Activated T-helper 1 cell treated with anti-CD3 and anti-CD28 coated beads, Interleukin-12 subunit alpha, Interleukin-12 subunit beta, Interleukin-2, Interleukin-4 antibody, amounts not matched to agents 30 ng/mL and 10 ng/mL and 1 ng/mL, durations not matched to agents 14 hours and 24 hours and 36 hours (primary cell): ENCODE measurements at regions not wholly inside any gene's neighbourhood (a gene's known extent, or its start where the extent isn't known, plus 50 kb on each side); places are given as distances from the start of the nearest gene placed in this dataset.

Source experiments
- DNase-seq: peaks from one replicate; pipeline ENCODE4 v3.0.0; 2021; ENCODE audit warnings: low spot score
- H3K27ac Mint-ChIP-seq: one replicate; pipeline ENCODE4 v1.8.0; 2021; ENCODE audit warnings: mild to moderate bottlenecking, mixed read lengths
- H3K27me3 Mint-ChIP-seq: one replicate; pipeline ENCODE4 v1.8.0; 2022; ENCODE audit warnings: mild to moderate bottlenecking, moderate library complexity, mixed read lengths; ENCODE audit not compliant: insufficient read depth
- H3K36me3 Mint-ChIP-seq: one replicate; pipeline ENCODE4 v1.8.0; 2021; ENCODE audit warnings: low read depth, mixed read lengths
- H3K4me1 Mint-ChIP-seq: one replicate; pipeline ENCODE4 v1.8.0; 2021; ENCODE audit warnings: low read depth, mixed read lengths
- H3K4me3 Mint-ChIP-seq: one replicate; pipeline ENCODE4 v1.8.0; 2021; ENCODE audit warnings: mild to moderate bottlenecking, moderate library complexity, mixed read lengths
- H3K9me3 Mint-ChIP-seq: one replicate; pipeline ENCODE4 v1.8.0; 2021; ENCODE audit warnings: mixed read lengths
- intact Hi-C: fragments of 100-400 bp; cut with micrococcal nuclease; formaldehyde crosslinking; loops from one replicate; pipeline ENCODE4 v1.15.1; 2024

DNA sequence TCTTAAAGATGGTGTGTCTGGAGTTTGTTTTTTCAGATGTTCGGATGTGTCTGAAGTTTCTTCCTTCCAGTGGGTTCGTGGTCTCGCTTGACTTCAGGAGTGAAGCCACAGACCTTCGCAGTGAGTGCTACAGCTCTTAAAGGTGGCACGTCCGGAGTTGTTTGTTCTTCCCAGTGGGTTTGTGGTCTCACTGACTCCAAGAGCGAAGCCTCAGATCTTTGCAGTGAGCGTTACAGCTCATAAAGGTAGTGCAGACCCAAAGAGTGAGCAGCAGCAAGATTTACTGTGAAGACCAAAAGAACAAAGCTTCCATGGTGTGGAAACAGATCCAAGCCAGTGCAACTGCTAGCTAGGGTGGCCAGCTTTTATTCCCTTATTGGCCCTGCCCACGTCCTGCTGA lies 1430.4 kb upstream of the B3GALT2 start:
- Mint-ChIP-seq H3K27me3 (no peaks in the 10 kb centered on the region), H3K9me3 (no peaks in the 10 kb centered on the region), H3K4me3 (no peak overlapping the region), H3K4me1 (no peaks in the 10 kb centered on the region), H3K36me3 (no peaks in the 10 kb centered on the region), H3K27ac (no peak overlapping the region)
- intact Hi-C loops: no loop called here
- no peak for DNase-seq

DNA sequence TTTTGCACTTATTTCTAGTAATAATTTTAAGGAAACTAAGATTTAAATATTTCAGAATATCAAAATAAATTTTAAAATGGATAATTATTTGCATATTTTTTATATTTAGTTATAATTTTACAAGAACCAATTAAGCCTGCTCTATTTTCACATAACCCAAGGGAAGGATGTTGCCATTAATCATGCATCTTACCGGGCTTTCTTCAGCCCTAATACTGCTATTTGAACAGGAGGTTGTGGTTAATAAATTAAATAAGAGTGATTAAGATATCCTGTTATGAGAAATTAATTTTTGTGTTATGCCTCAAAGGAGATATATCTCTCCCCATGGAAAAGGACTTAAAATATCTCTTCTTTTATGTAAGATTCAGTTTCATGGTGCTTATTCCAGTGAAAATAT lies 1415.8 kb upstream of the B3GALT2 start:
- Mint-ChIP-seq H3K9me3 (no peaks in the 10 kb centered on the region), H3K4me3 (no peak overlapping the region), H3K27me3 (no peaks in the 10 kb centered on the region), H3K36me3 (no peaks in the 10 kb centered on the region), H3K4me1 (no peaks in the 10 kb centered on the region), H3K27ac (no peak overlapping the region)
- intact Hi-C loops: no loop called here
- DNase-seq: no peak

DNA sequence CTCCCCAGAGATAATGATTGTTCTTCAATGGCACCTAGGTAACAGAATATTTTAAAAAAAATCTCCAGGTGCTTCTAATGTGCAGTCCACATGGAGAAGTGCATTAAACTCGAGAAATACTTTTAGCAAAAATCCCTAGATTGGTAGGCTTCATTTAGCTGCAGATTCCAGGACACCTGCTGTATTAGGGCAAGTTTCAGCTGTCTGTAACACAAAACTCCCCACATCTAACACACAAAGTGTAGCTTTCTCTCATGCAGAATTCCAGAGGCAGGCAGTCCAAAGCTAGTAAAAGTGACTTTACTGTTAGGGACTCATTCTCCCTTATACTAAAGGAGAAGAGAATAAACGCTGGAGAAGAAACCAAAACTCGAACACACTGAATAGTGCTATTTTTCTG lies 1414.3 kb upstream of the B3GALT2 start:
- intact Hi-C loops: no loop called here
- Mint-ChIP-seq H3K36me3 (no peaks in the 10 kb centered on the region), H3K4me1 (no peaks in the 10 kb centered on the region), H3K27ac (no peak overlapping the region), H3K4me3 (no peak overlapping the region), H3K27me3 (no peaks in the 10 kb centered on the region), H3K9me3 (no peaks in the 10 kb centered on the region)
- DNase-seq: no peak

- Mint-ChIP-seq H3K9me3 (no peaks in the 10 kb centered on the region), H3K27me3 (no peaks in the 10 kb centered on the region), H3K4me3 (no peak overlapping the region), H3K4me1 (no peaks in the 10 kb centered on the region), H3K27ac (no peak overlapping the region), H3K36me3 (no peaks in the 10 kb centered on the region)
- intact Hi-C loops: no loop called here
- no peak for DNase-seq
Measured at GRCh38 chr1:194598098-194598497, 1411.7 kb upstream of the B3GALT2 start.

DNA sequence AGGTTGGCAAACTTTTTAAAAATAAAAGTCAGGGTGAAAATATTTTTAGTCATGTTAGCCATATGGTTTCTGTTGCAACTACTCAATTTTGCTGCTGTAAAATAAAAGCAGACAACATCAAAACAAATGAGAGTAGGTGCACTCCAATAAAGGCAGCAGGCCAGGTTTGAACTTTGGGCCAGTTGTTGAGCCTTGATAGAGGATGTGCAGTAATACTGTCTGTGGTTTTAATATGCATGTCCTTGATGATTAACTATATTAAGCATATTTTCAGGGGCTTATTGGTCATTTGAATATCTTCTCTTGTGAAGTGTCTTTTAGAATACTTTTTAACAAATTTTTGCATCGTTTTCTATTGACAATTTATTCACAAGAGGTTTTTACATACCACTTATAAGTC lies 1399.9 kb upstream of the B3GALT2 start:
- no peak overlapping the region for H3K27ac Mint-ChIP-seq
- no peaks in the 10 kb centered on the region for H3K36me3 Mint-ChIP-seq
- H3K4me1 Mint-ChIP-seq: no peaks in the 10 kb centered on the region
- H3K9me3 Mint-ChIP-seq: no peaks in the 10 kb centered on the region
- H3K27me3 Mint-ChIP-seq: no peaks in the 10 kb centered on the region
- intact Hi-C loops: no loop called here
- no peak overlapping the region for H3K4me3 Mint-ChIP-seq
- DNase-seq: no peak

- no peak overlapping the region for H3K4me3 Mint-ChIP-seq
- intact Hi-C loops: no loop called here
- no peak for DNase-seq
- H3K27ac Mint-ChIP-seq: no peak overlapping the region
- H3K4me1 Mint-ChIP-seq: no peaks in the 10 kb centered on the region
- H3K36me3 Mint-ChIP-seq: no peaks in the 10 kb centered on the region
- no peaks in the 10 kb centered on the region for H3K27me3 Mint-ChIP-seq
- H3K9me3 Mint-ChIP-seq: no peaks in the 10 kb centered on the region
Measured at GRCh38 chr1:194584052-194584451, 1397.6 kb upstream of the B3GALT2 start.

DNA sequence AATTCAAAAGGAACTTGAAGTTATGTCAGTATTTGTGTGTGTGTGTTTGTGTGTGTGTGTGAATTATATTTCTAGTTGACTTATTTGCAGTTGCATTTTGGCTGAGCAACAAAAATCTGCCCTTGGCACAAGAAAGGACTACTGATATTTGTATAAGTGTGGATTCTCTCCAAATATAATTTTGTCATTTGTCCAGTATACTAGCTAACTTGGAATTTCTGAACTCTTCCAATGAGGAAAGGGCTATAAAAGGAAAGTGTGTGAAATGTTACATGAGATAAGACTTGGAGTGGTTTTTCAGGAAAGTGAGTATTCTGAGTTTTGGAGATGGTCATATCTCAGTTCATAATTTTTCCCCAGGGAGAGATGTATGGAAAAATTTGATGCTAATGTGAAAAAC lies 1384.1 kb upstream of the B3GALT2 start:
- Mint-ChIP-seq H3K27ac (no peak overlapping the region), H3K27me3 (no peaks in the 10 kb centered on the region), H3K4me3 (no peak overlapping the region), H3K9me3 (no peaks in the 10 kb centered on the region), H3K4me1 (no peaks in the 10 kb centered on the region), H3K36me3 (no peaks in the 10 kb centered on the region)
- intact Hi-C loops: no loop called here
- no peak for DNase-seq

GRCh38 chr1:194568610-194569009 lies 1382.2 kb upstream of the B3GALT2 start:
- no peak overlapping the region for H3K27ac Mint-ChIP-seq

GRCh38 chr1:194548071-194548470 lies 1361.7 kb upstream of the B3GALT2 start:
- Mint-ChIP-seq H3K27ac (no peak overlapping the region), H3K27me3 (no peaks in the 10 kb centered on the region), H3K4me3 (no peak overlapping the region), H3K4me1 (no peaks in the 10 kb centered on the region), H3K9me3 (peaks cover 3% of the 10 kb centered on the region), H3K36me3 (no peaks in the 10 kb centered on the region)
- intact Hi-C loops: no loop called here
- DNase-seq: no peak

More at GRCh38 chr1:194568610-194569009, 1382.2 kb upstream of the B3GALT2 start:
- Mint-ChIP-seq H3K9me3 (no peaks in the 10 kb centered on the region), H3K27me3 (no peaks in the 10 kb centered on the region), H3K36me3 (no peaks in the 10 kb centered on the region), H3K4me1 (no peaks in the 10 kb centered on the region), H3K4me3 (no peak overlapping the region)
- DNase-seq: no peak
- intact Hi-C loops: no loop called here

DNA sequence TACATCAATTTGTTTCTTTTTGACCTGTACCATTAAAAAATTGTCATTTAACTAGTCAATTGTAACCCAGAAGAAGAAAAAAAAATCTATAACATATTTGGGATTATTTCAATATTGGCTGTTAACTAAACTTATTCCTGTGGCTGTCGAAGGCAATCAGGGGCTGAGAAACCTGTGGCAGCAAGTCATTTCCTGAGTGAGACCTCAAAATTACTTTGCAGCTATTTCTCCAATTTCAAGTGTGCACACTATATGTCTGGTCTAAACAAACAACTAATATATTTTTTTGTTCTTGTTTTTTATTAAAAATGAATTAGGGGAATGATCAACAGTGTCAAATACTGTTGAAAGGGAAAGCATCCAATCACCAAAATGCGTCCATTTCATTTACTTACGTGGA lies 1357.6 kb upstream of the B3GALT2 start:
- H3K4me1 Mint-ChIP-seq: no peaks in the 10 kb centered on the region
- no peaks in the 10 kb centered on the region for H3K9me3 Mint-ChIP-seq
- intact Hi-C loops: no loop called here
- H3K4me3 Mint-ChIP-seq: no peak overlapping the region
- H3K36me3 Mint-ChIP-seq: no peaks in the 10 kb centered on the region
- DNase-seq: no peak
- H3K27ac Mint-ChIP-seq: no peak overlapping the region
- no peaks in the 10 kb centered on the region for H3K27me3 Mint-ChIP-seq

DNA sequence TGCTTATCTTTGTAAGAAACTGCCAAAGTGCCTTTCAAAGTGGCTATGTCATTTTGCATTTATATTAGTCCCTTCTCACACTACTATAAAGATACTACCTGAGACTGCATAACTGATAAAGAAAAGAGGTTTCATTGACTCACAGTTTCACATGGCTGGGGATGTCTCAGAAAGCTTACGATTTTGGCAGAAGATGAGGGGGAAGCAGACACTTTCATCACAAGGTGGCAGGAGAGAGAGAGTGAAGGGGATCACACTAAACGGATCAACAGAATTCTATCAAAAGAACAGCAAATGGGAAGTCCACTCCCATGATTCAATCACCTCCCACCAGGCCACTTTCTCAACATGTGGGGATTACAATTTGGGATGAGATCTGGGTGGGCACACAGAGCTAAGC lies 1352.0 kb upstream of the B3GALT2 start:
- Mint-ChIP-seq H3K4me1 (no peaks in the 10 kb centered on the region), H3K4me3 (no peak overlapping the region), H3K36me3 (no peaks in the 10 kb centered on the region), H3K27me3 (no peaks in the 10 kb centered on the region), H3K27ac (no peak overlapping the region), H3K9me3 (no peaks in the 10 kb centered on the region)
- no peak for DNase-seq
- intact Hi-C loops: no loop called here

GRCh38 chr1:194537521-194537920 lies 1351.1 kb upstream of the B3GALT2 start:
- H3K27me3 Mint-ChIP-seq: no peaks in the 10 kb centered on the region
- no peaks in the 10 kb centered on the region for H3K4me1 Mint-ChIP-seq
- H3K27ac Mint-ChIP-seq: no peak overlapping the region
- no peaks in the 10 kb centered on the region for H3K9me3 Mint-ChIP-seq
- intact Hi-C loops: no loop called here
- H3K4me3 Mint-ChIP-seq: no peak overlapping the region
- no peaks in the 10 kb centered on the region for H3K36me3 Mint-ChIP-seq
- no peak for DNase-seq

GRCh38 chr1:194535369-194535768 lies 1349.0 kb upstream of the B3GALT2 start:
- no peak for DNase-seq
- no peaks in the 10 kb centered on the region for H3K36me3 Mint-ChIP-seq
- intact Hi-C loops: no loop called here
- no peaks in the 10 kb centered on the region for H3K4me1 Mint-ChIP-seq
- H3K27me3 Mint-ChIP-seq: no peaks in the 10 kb centered on the region
- H3K9me3 Mint-ChIP-seq: no peaks in the 10 kb centered on the region
- H3K27ac Mint-ChIP-seq: no peak overlapping the region
- no peak overlapping the region for H3K4me3 Mint-ChIP-seq

DNA sequence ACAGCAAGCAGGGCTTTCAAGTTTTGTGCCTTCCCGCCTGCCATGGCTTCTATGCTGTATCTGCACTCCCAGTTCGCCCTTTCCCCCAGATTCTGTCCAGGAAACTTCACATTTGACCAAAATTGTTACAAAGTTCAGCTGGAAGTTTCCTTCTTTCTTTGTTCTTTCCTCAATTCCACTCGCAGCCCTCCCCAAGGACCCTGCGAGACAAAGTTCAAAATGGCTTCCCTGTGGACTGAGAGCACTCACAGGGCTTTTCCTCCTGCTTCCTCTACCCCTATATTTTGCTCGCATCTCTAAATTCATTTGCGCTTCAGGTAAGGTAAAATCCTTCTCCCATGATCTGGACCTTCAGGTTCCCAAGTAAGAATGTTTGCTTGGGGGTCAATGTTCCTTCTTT lies 1348.4 kb upstream of the B3GALT2 start:
- no peak overlapping the region for H3K4me3 Mint-ChIP-seq
- no peak overlapping the region for H3K27ac Mint-ChIP-seq
- H3K36me3 Mint-ChIP-seq: no peaks in the 10 kb centered on the region
- H3K4me1 Mint-ChIP-seq: no peaks in the 10 kb centered on the region
- H3K9me3 Mint-ChIP-seq: no peaks in the 10 kb centered on the region
- DNase-seq: no peak
- no peaks in the 10 kb centered on the region for H3K27me3 Mint-ChIP-seq
- intact Hi-C loops: no loop called here
